ENCODE measurements at regions not wholly inside any gene's neighbourhood (a gene's known extent, or its start where the extent isn't known, plus 50 kb on each side); places are given as distances from the start of the nearest gene placed in this dataset.

GRCh38 chr12:107484230-107484629 lies 201.4 kb upstream of the PWP1 start:
- no peak for DNase-seq

- no peak for DNase-seq
Measured at GRCh38 chr12:107484941-107485340, 200.7 kb upstream of the PWP1 start.

GRCh38 chr12:107485731-107486130 lies 199.9 kb upstream of the PWP1 start:
- no peak for DNase-seq

GRCh38 chr12:107486140-107486892 lies 199.3 kb upstream of the PWP1 start:
- DNase-seq, result no peak

GRCh38 chr12:107487011-107487680 lies 198.5 kb upstream of the PWP1 start:
- no peak for DNase-seq

- no peak for DNase-seq
Measured at GRCh38 chr12:107488666-107489065, 196.9 kb upstream of the PWP1 start.

- DNase-seq, result no peak
Measured at GRCh38 chr12:107490010-107490409, 195.6 kb upstream of the PWP1 start.

GRCh38 chr12:107491856-107492255 lies 193.7 kb upstream of the PWP1 start:
- no peak for DNase-seq

GRCh38 chr12:107492393-107493134 lies 193.0 kb upstream of the PWP1 start:
- DNase-seq, result no peak

GRCh38 chr12:107493135-107493494 lies 192.5 kb upstream of the PWP1 start:
- no peak for DNase-seq

GRCh38 chr12:107493666-107494065 lies 191.9 kb upstream of the PWP1 start:
- DNase-seq, result no peak

GRCh38 chr12:107494331-107494730 lies 191.3 kb upstream of the PWP1 start:
- DNase-seq, result no peak

- DNase-seq, result no peak
Measured at GRCh38 chr12:107495604-107496003, 190.0 kb upstream of the PWP1 start.

- no peak for DNase-seq
Measured at GRCh38 chr12:107497231-107497630, 188.4 kb upstream of the PWP1 start.

GRCh38 chr12:107500307-107500706 lies 185.3 kb upstream of the PWP1 start:
- no peak for DNase-seq

- no peak for DNase-seq
Measured at GRCh38 chr12:107501681-107502080, 183.9 kb upstream of the PWP1 start.

GRCh38 chr12:107503129-107503855 lies 182.3 kb upstream of the PWP1 start:
- DNase-seq, result no peak

- no peak for DNase-seq
Measured at GRCh38 chr12:107503887-107504885, 181.4 kb upstream of the PWP1 start.

- DNase-seq, result no peak
Measured at GRCh38 chr12:107509421-107509820, 176.2 kb upstream of the PWP1 start.

- DNase-seq, result no peak
Measured at GRCh38 chr12:107510211-107510610, 175.4 kb upstream of the PWP1 start.

GRCh38 chr12:107511292-107511691 lies 174.3 kb upstream of the PWP1 start:
- DNase-seq, result no peak

- no peak for DNase-seq
Measured at GRCh38 chr12:107512391-107512790, 173.2 kb upstream of the PWP1 start.
